Muscle layer of duodenum (tissue), 2 donors: ENCODE measurements at regions not wholly inside any gene's neighbourhood (a gene's known extent, or its start where the extent isn't known, plus 50 kb on each side); places are given as distances from the start of the nearest gene placed in this dataset.

ENCODE experiments used
- H3K27ac ChIP-seq: one replicate; pipeline ENCODE4 v1.7.0; 2013; ENCODE audit warnings: mild to moderate bottlenecking, low read length
- H3K27me3 ChIP-seq: one replicate; pipeline ENCODE4 v1.7.0; 2013; ENCODE audit warnings: low read depth, mild to moderate bottlenecking, control low read depth, low read length
- H3K36me3 ChIP-seq, 2 donors: one replicate each; pipeline ENCODE4 v1.7.0; 2013; ENCODE audit warnings: low read length in 2 of 2, control low read depth in 1 of 2, mild to moderate bottlenecking in 1 of 2; ENCODE audit not compliant: insufficient read depth in 2 of 2, control insufficient read depth in 1 of 2
- H3K4me1 ChIP-seq, 2 donors: one replicate each; pipeline ENCODE4 v1.7.0; 2013; ENCODE audit warnings: low read length in 2 of 2, mild to moderate bottlenecking in 2 of 2, control low read depth in 1 of 2, moderate library complexity in 1 of 2; ENCODE audit not compliant: insufficient read depth in 2 of 2, control insufficient read depth in 1 of 2
- H3K4me3 ChIP-seq, 2 donors: one replicate each; pipeline ENCODE4 v1.7.0; 2013; ENCODE audit warnings: low read length in 2 of 2, low read depth in 1 of 2, mild to moderate bottlenecking in 1 of 2
- H3K9me3 ChIP-seq, 2 donors: one replicate each; pipeline ENCODE4 v1.7.0; 2013; ENCODE audit warnings: low read length in 2 of 2, control low read depth in 1 of 2, mild to moderate bottlenecking in 1 of 2; ENCODE audit not compliant: control insufficient read depth in 1 of 2
- donor health status: healthy.

GRCh38 chr3:146838221-146838620, 233.1 kb upstream of the PLSCR5 start:
- Histone ChIP-seq H3K36me3 (no peaks in the 10 kb centered on the region), H3K4me3 (no peak overlapping the region), H3K27me3 (no peaks in the 10 kb centered on the region), H3K9me3 (no peaks in the 10 kb centered on the region), H3K27ac (no peak overlapping the region), H3K4me1 (no peaks in the 10 kb centered on the region)

GRCh38 chr3:146834917-146835316, 229.8 kb upstream of the PLSCR5 start:
- no peaks in the 10 kb centered on the region for H3K36me3 ChIP-seq
- H3K27me3 ChIP-seq, result no peaks in the 10 kb centered on the region
- no peaks in the 10 kb centered on the region for H3K9me3 ChIP-seq
- H3K27ac ChIP-seq, result no peak overlapping the region
- H3K4me1 ChIP-seq, result no peaks in the 10 kb centered on the region
- no peak overlapping the region for H3K4me3 ChIP-seq

GRCh38 chr3:146832857-146833458, 227.8 kb upstream of the PLSCR5 start:
- no peaks in the 10 kb centered on the region for H3K36me3 ChIP-seq
- H3K27ac ChIP-seq, result no peak overlapping the region
- no peak overlapping the region for H3K4me3 ChIP-seq
- no peaks in the 10 kb centered on the region for H3K4me1 ChIP-seq
- no peaks in the 10 kb centered on the region for H3K27me3 ChIP-seq
- no peaks in the 10 kb centered on the region for H3K9me3 ChIP-seq

GRCh38 chr3:146831659-146832058, 226.5 kb upstream of the PLSCR5 start:
- no peaks in the 10 kb centered on the region for H3K27me3 ChIP-seq

GRCh38 chr3:146830231-146830630, 225.1 kb upstream of the PLSCR5 start:
- Histone ChIP-seq H3K27me3 (no peaks in the 10 kb centered on the region), H3K27ac (no peak overlapping the region), H3K36me3 (no peaks in the 10 kb centered on the region), H3K9me3 (no peaks in the 10 kb centered on the region), H3K4me1 (no peaks in the 10 kb centered on the region), H3K4me3 (no peak overlapping the region)

More at GRCh38 chr3:146831659-146832058, 226.5 kb upstream of the PLSCR5 start:
- no peak overlapping the region for H3K27ac ChIP-seq
- no peaks in the 10 kb centered on the region for H3K9me3 ChIP-seq
- H3K4me1 ChIP-seq, result no peaks in the 10 kb centered on the region
- H3K4me3 ChIP-seq, result no peak overlapping the region
- no peaks in the 10 kb centered on the region for H3K36me3 ChIP-seq

- Histone ChIP-seq H3K9me3 (no peaks in the 10 kb centered on the region), H3K4me3 (no peak overlapping the region)
Measured at GRCh38 chr3:146827836-146828235, 222.7 kb upstream of the PLSCR5 start.

GRCh38 chr3:146823622-146824021, 218.5 kb upstream of the PLSCR5 start:
- Histone ChIP-seq H3K36me3 (no peaks in the 10 kb centered on the region), H3K27me3 (no peaks in the 10 kb centered on the region), H3K27ac (no peak overlapping the region), H3K4me3 (no peak overlapping the region), H3K4me1 (no peaks in the 10 kb centered on the region), H3K9me3 (no peaks in the 10 kb centered on the region)

More at GRCh38 chr3:146827836-146828235, 222.7 kb upstream of the PLSCR5 start:
- Histone ChIP-seq H3K27me3 (no peaks in the 10 kb centered on the region), H3K4me1 (no peaks in the 10 kb centered on the region), H3K27ac (no peak overlapping the region), H3K36me3 (no peaks in the 10 kb centered on the region)

GRCh38 chr3:146818866-146819265, 213.7 kb upstream of the PLSCR5 start:
- H3K27me3 ChIP-seq, result no peaks in the 10 kb centered on the region
- no peak overlapping the region for H3K27ac ChIP-seq
- no peaks in the 10 kb centered on the region for H3K36me3 ChIP-seq
- H3K9me3 ChIP-seq, result no peaks in the 10 kb centered on the region
- no peaks in the 10 kb centered on the region for H3K4me1 ChIP-seq
- H3K4me3 ChIP-seq, result no peak overlapping the region

GRCh38 chr3:146818301-146818700, 213.2 kb upstream of the PLSCR5 start:
- H3K27me3 ChIP-seq, result no peaks in the 10 kb centered on the region
- no peak overlapping the region for H3K27ac ChIP-seq
- no peaks in the 10 kb centered on the region for H3K9me3 ChIP-seq
- H3K4me1 ChIP-seq, result no peaks in the 10 kb centered on the region
- H3K4me3 ChIP-seq, result no peak overlapping the region
- no peaks in the 10 kb centered on the region for H3K36me3 ChIP-seq

- H3K27me3 ChIP-seq, result no peaks in the 10 kb centered on the region
- H3K9me3 ChIP-seq, result no peaks in the 10 kb centered on the region
- no peak overlapping the region for H3K4me3 ChIP-seq
- H3K27ac ChIP-seq, result no peak overlapping the region
- no peaks in the 10 kb centered on the region for H3K36me3 ChIP-seq
- H3K4me1 ChIP-seq, result no peaks in the 10 kb centered on the region
Measured at GRCh38 chr3:146817704-146818103, 212.6 kb upstream of the PLSCR5 start.

- Histone ChIP-seq H3K9me3 (no peaks in the 10 kb centered on the region), H3K36me3 (no peaks in the 10 kb centered on the region), H3K4me3 (no peak overlapping the region), H3K27me3 (no peaks in the 10 kb centered on the region), H3K27ac (no peak overlapping the region), H3K4me1 (no peaks in the 10 kb centered on the region)
Measured at GRCh38 chr3:146814601-146815315, 209.6 kb upstream of the PLSCR5 start.

- no peaks in the 10 kb centered on the region for H3K36me3 ChIP-seq
- H3K4me1 ChIP-seq, result no peaks in the 10 kb centered on the region
- H3K27ac ChIP-seq, result no peak overlapping the region
- H3K27me3 ChIP-seq, result no peaks in the 10 kb centered on the region
- H3K9me3 ChIP-seq, result no peaks in the 10 kb centered on the region
- H3K4me3 ChIP-seq, result no peak overlapping the region
Measured at GRCh38 chr3:146813496-146813895, 208.3 kb upstream of the PLSCR5 start.
